H9 (cell line): ENCODE measurements at regions not wholly inside any gene's neighbourhood (a gene's known extent, or its start where the extent isn't known, plus 50 kb on each side); places are given as distances from the start of the nearest gene placed in this dataset.

Experiments
- DNase-seq: peaks from one replicate; pipeline ENCODE4 v3.0.0-alpha.2; 2017
- H2AFZ ChIP-seq: one replicate; pipeline ENCODE4 v1.6.1; 2013; ENCODE audit warnings: mild to moderate bottlenecking, low read length, control low read depth, moderate library complexity
- H2AK5ac ChIP-seq: 2 replicates; pipeline ENCODE4 v1.6.1; 2013; ENCODE audit warnings: low read length, control low read depth, mixed read lengths; ENCODE audit not compliant: insufficient read length
- H2BK120ac ChIP-seq: one replicate; pipeline ENCODE4 v1.6.1; 2013; ENCODE audit warnings: low read depth, mild to moderate bottlenecking, low read length, control low read depth, inconsistent platforms; ENCODE audit not compliant: poor library complexity, severe bottlenecking
- H2BK12ac ChIP-seq: 2 replicates; pipeline ENCODE4 v1.6.1; 2013; ENCODE audit warnings: low read length, control low read depth, mixed read lengths, low read depth; ENCODE audit not compliant: insufficient read length
- H2BK15ac ChIP-seq: 2 replicates; pipeline ENCODE4 v1.6.1; 2013; ENCODE audit warnings: low read depth, low read length, control low read depth
- H2BK20ac ChIP-seq: one replicate; pipeline ENCODE4 v1.6.1; 2013; ENCODE audit warnings: low read depth, mild to moderate bottlenecking, low read length, control low read depth, inconsistent platforms; ENCODE audit not compliant: poor library complexity, severe bottlenecking
- H2BK5ac ChIP-seq: 2 replicates; pipeline ENCODE4 v1.6.1; 2013; ENCODE audit warnings: low read length, control low read depth, mixed read lengths; ENCODE audit not compliant: insufficient read length
- H3K14ac ChIP-seq: 2 replicates; pipeline ENCODE4 v1.6.1; 2013; ENCODE audit warnings: low read length, control low read depth; ENCODE audit not compliant: insufficient read depth
- H3K18ac ChIP-seq: 2 replicates; pipeline ENCODE4 v1.6.1; 2013; ENCODE audit warnings: low read depth, mild to moderate bottlenecking, mixed read lengths, low read length, control low read depth; ENCODE audit not compliant: insufficient read length
- H3K23ac ChIP-seq: 2 replicates; pipeline ENCODE4 v1.6.1; 2013; ENCODE audit warnings: low read length, control low read depth, mixed read lengths, low read depth; ENCODE audit not compliant: insufficient read length
- H3K23me2 ChIP-seq: 2 replicates; pipeline ENCODE4 v1.6.1; 2013; ENCODE audit warnings: low read depth, mild to moderate bottlenecking, mixed read lengths, low read length, control low read depth; ENCODE audit not compliant: insufficient read length, poor library complexity, severe bottlenecking
- H3K27ac ChIP-seq: 2 replicates; pipeline ENCODE4 v1.5.1; 2013; ENCODE audit warnings: low read length, control low read depth, mixed read lengths, low read depth; ENCODE audit not compliant: insufficient read length
- H3K27me3 ChIP-seq: 2 replicates; pipeline ENCODE4 v1.6.1; 2013; ENCODE audit warnings: low read length, control low read depth, inconsistent platforms; ENCODE audit not compliant: insufficient read depth
- H3K4ac ChIP-seq: 2 replicates; pipeline ENCODE4 v1.6.1; 2013; ENCODE audit warnings: low read depth, mild to moderate bottlenecking, control low read depth, inconsistent platforms, low read length, moderate library complexity
- H3K4me1 ChIP-seq: 2 replicates; pipeline ENCODE4 v1.6.1; 2013; ENCODE audit warnings: low read length, control low read depth, inconsistent platforms; ENCODE audit not compliant: insufficient read depth
- H3K4me2 ChIP-seq: 2 replicates; pipeline ENCODE4 v1.6.1; 2013; ENCODE audit warnings: low read length, control low read depth, mixed read lengths; ENCODE audit not compliant: insufficient read length, insufficient read depth
- H3K56ac ChIP-seq: 2 replicates; pipeline ENCODE4 v1.6.1; 2013; ENCODE audit warnings: low read depth, mild to moderate bottlenecking, mixed read lengths, low read length, control low read depth; ENCODE audit not compliant: insufficient read length
- H3K79me1 ChIP-seq: 2 replicates; pipeline ENCODE4 v1.6.1; 2013; ENCODE audit warnings: low read depth, mild to moderate bottlenecking, moderate library complexity, low read length, control low read depth, inconsistent platforms; ENCODE audit not compliant: insufficient read depth, poor library complexity, severe bottlenecking
- H3K79me2 ChIP-seq: 2 replicates; pipeline ENCODE4 v1.6.1; 2013; ENCODE audit warnings: low read length, control low read depth, inconsistent platforms; ENCODE audit not compliant: insufficient read depth
- H3K9ac ChIP-seq: 2 replicates; pipeline ENCODE4 v1.6.1; 2013; ENCODE audit warnings: low read length, control low read depth, mixed read lengths; ENCODE audit not compliant: insufficient read length; ENCODE audit errors: extremely low read depth
- H3K9me3 ChIP-seq: one replicate; pipeline ENCODE4 v1.6.1; 2013; ENCODE audit warnings: low read depth, low read length, inconsistent platforms; ENCODE audit not compliant: control insufficient read depth
- H3T11ph ChIP-seq: one replicate; pipeline ENCODE4 v1.6.1; 2013; ENCODE audit warnings: mild to moderate bottlenecking, low read length, control low read depth, inconsistent platforms
- H4K20me1 ChIP-seq: one replicate; pipeline ENCODE4 v1.6.1; 2013; ENCODE audit not compliant: control insufficient read depth, insufficient read length, insufficient read depth
- H4K5ac ChIP-seq: 2 replicates; pipeline ENCODE4 v1.6.1; 2013; ENCODE audit warnings: low read depth, mild to moderate bottlenecking, mixed read lengths, low read length, control low read depth; ENCODE audit not compliant: insufficient read length
- H4K8ac ChIP-seq: replicated peaks from 2 replicates; pipeline ENCODE4 v1.6.1; 2013; ENCODE audit warnings: low read length, control low read depth, mixed read lengths, low read depth; ENCODE audit not compliant: insufficient read length
- H4K91ac ChIP-seq: 2 replicates; pipeline ENCODE4 v1.6.1; 2013; ENCODE audit warnings: low read depth, mild to moderate bottlenecking, moderate library complexity, mixed read lengths, low read length, control low read depth; ENCODE audit not compliant: insufficient read length
- H3K27ac Mint-ChIP-seq, 3 experiments: 2 replicates in 2 of 3; 3 replicates in 1 of 3; pipeline ENCODE4 v1.8.0; 2020 to 2021; ENCODE audit warnings: mixed read lengths in 3 of 3, mild to moderate bottlenecking in 1 of 3, moderate library complexity in 1 of 3
- H3K27me3 Mint-ChIP-seq: 2 replicates; pipeline ENCODE4 v1.8.0; 2021; ENCODE audit warnings: low read depth, mild to moderate bottlenecking, moderate library complexity, mixed read lengths
- H3K36me3 Mint-ChIP-seq, 3 experiments: 2 replicates in 2 of 3; 3 replicates in 1 of 3; pipeline ENCODE4 v1.8.0; 2020 to 2021; ENCODE audit warnings: low read depth in 3 of 3, mixed read lengths in 3 of 3; ENCODE audit not compliant: insufficient read depth in 1 of 3
- H3K4me1 Mint-ChIP-seq, 2 experiments: 2 replicates each; pipeline ENCODE4 v1.8.0; 2020; ENCODE audit warnings: mixed read lengths in 2 of 2
- H3K4me3 Mint-ChIP-seq, 2 experiments: 2 replicates in 1 of 2; 3 replicates in 1 of 2; pipeline ENCODE4 v1.8.0; 2020 to 2021; ENCODE audit warnings: mild to moderate bottlenecking in 2 of 2, mixed read lengths in 2 of 2, moderate library complexity in 1 of 2
- H3K9me3 Mint-ChIP-seq, 2 experiments: 2 replicates in 1 of 2; 3 replicates in 1 of 2; pipeline ENCODE4 v1.8.0; 2020; ENCODE audit warnings: mild to moderate bottlenecking in 2 of 2, mixed read lengths in 2 of 2, moderate library complexity in 1 of 2
- CTCF ChIP-seq: fragments of 200-600 bp; sonication (generic); conservative IDR thresholded peaks from 3 replicates; pipeline ENCODE4 v1.8.0; 2021; ENCODE audit warnings: antibody characterized with exemption, mild to moderate bottlenecking
- WGBS: extraction: QIAGEN DNeasy Blood & Tissue Kit; methylation state at CpG from one replicate; pipeline ENCODE4 v1.1.7; 2013; ENCODE audit warnings: missing lambda C conversion rate, low lambda C conversion rate, mixed read lengths; ENCODE audit not compliant: insufficient read length; ENCODE audit errors: extremely low coverage; 5-methylcytosine and 5-hydroxymethylcytosine counted together

- Histone ChIP-seq H3K27me3 (no peaks in the 10 kb centered on the region), H3K9ac (no peak overlapping the region)
Observed at GRCh38 chr22:47854680-47855079, 1092.2 kb downstream of the TBC1D22A start.

More at GRCh38 chr22:47854680-47855079, 1092.2 kb downstream of the TBC1D22A start:
- H2BK12ac ChIP-seq = no peak overlapping the region
- H2BK5ac ChIP-seq = no peak overlapping the region
- H3K79me2 ChIP-seq = no peaks in the 10 kb centered on the region; the same call in 1 of the 2 replicates
- Mint-ChIP-seq H3K27ac (no peak overlapping the region; a peak in 1 of 7 replicates), H3K4me3 (no peak overlapping the region), H3K4me1 (peaks cover 0 to 4% of the 10 kb centered on the region in 2 experiments; a peak in 2 of 4 replicates), H3K9me3 (peaks cover 0 to 71% of the 10 kb centered on the region in 2 experiments; a peak in 4 of 5 replicates), H3K36me3 (peaks cover 0 to 6% (median 4%) of the 10 kb centered on the region in 3 experiments; a peak in 2 of 7 replicates), H3K27me3 (peaks cover 14% of the 10 kb centered on the region)
- H2AK5ac ChIP-seq = no peak overlapping the region
- TF ChIP-seq CTCF = no peak
- no peak overlapping the region for H2BK15ac ChIP-seq
- H2BK120ac ChIP-seq = no peak overlapping the region
- no peak overlapping the region for H2AFZ ChIP-seq
- H3K23me2 ChIP-seq = no peaks in the 10 kb centered on the region
- H3K4ac ChIP-seq = no peak overlapping the region
- no peaks in the 10 kb centered on the region for H4K20me1 ChIP-seq
- no peak overlapping the region for H3K56ac ChIP-seq
- H4K5ac ChIP-seq = no peak overlapping the region
- no peak overlapping the region for H3K18ac ChIP-seq
- H3K27ac ChIP-seq = no peak overlapping the region
- H4K8ac ChIP-seq = no peak overlapping the region
- no peak overlapping the region for H4K91ac ChIP-seq
- no peak overlapping the region for H2BK20ac ChIP-seq
- WGBS = no CpG with 5 or more reads among the region's 4 CpGs
- H3K4me1 ChIP-seq = no peaks in the 10 kb centered on the region
- no peak for DNase-seq
- no peak overlapping the region for H3K23ac ChIP-seq
- H3K9me3 ChIP-seq = no peaks in the 10 kb centered on the region
- H3K79me1 ChIP-seq = no peaks in the 10 kb centered on the region
- no peak overlapping the region for H3K14ac ChIP-seq
- no peak overlapping the region for H3K4me2 ChIP-seq
- no peak overlapping the region for H3T11ph ChIP-seq
